ENCODE measurements at regions not wholly inside any gene's neighbourhood (a gene's known extent, or its start where the extent isn't known, plus 50 kb on each side); places are given as distances from the start of the nearest gene placed in this dataset.

- ATAC-seq: no peak
- TF ChIP-seq ISL1 (CRISPR knock-in tag; IDR thresholded peaks at IDR 0.05) (no peak), ARNTL (CRISPR knock-in tag; IDR thresholded peaks at IDR 0.05; ENCODE audit: borderline replicate concordance, low read depth) (no peak), ZNF565 (CRISPR knock-in tag; conservative IDR thresholded peaks at IDR 0.05; ENCODE audit: low read depth) (no peak), PPARA (CRISPR knock-in tag; IDR thresholded peaks at IDR 0.05; ENCODE audit: borderline replicate concordance) (no peak), TCF4 (CRISPR knock-in tag; IDR thresholded peaks at IDR 0.05; ENCODE audit: borderline replicate concordance) (no peak), ZFP30 (CRISPR knock-in tag; IDR thresholded peaks at IDR 0.05) (no peak), TSHZ2 (CRISPR knock-in tag; IDR thresholded peaks at IDR 0.05) (no peak), CSRNP3 (CRISPR knock-in tag; IDR thresholded peaks at IDR 0.05) (no peak)
Observed at GRCh38 chr7:109806548-109806947, 1236.9 kb downstream of the DNAJB9 start.

DNA sequence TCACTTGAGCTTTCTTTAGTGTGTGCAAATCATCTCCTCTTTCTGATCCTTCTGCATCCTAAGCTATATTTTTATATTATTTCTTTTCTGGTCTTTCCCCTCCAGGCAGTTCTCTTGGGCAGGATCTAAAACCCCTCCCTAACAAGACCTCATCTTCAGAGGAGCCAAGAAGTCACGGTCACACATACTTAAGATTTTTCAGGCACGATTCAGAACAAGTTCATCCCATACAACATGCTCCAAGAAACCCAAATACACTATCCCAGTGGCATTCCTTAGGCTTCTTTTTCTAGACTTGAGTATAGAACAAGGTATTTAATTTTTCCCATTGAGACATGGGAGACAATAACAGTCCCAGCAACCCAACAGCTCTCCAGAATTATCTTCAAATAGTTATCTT lies 1251.5 kb downstream of the DNAJB9 start:
- TF ChIP-seq ISL1 (CRISPR knock-in tag; IDR thresholded peaks at IDR 0.05) (no peak), TCF4 (CRISPR knock-in tag; IDR thresholded peaks at IDR 0.05; ENCODE audit: borderline replicate concordance) (no peak), OSR1 (CRISPR knock-in tag; IDR thresholded peaks at IDR 0.05) (no peak), SNAI2 (CRISPR knock-in tag; IDR thresholded peaks at IDR 0.05) (no peak), ZFP3 (CRISPR knock-in tag; IDR thresholded peaks at IDR 0.05) (no peak), ZNF8 (CRISPR knock-in tag; IDR thresholded peaks at IDR 0.05) (no peak), ZFP30 (CRISPR knock-in tag; IDR thresholded peaks at IDR 0.05) (no peak)
- TF ChIP-seq, protein P1, sequence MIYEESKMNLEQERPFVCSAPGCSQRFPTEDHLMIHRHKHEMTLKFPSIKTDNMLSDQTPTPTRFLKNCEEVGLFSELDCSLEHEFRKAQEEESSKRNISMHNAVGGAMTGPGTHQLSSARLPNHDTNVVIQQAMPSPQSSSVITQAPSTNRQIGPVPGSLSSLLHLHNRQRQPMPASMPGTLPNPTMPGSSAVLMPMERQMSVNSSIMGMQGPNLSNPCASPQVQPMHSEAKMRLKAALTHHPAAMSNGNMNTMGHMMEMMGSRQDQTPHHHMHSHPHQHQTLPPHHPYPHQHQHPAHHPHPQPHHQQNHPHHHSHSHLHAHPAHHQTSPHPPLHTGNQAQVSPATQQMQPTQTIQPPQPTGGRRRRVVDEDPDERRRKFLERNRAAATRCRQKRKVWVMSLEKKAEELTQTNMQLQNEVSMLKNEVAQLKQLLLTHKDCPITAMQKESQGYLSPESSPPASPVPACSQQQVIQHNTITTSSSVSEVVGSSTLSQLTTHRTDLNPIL (CRISPR knock-in tag; IDR thresholded peaks at IDR 0.05; ENCODE audit: low read depth): no peak
- no peak for ATAC-seq

- TF ChIP-seq ZNF70 (CRISPR knock-in tag; IDR thresholded peaks at IDR 0.05): no peak
- no peak for TF ChIP-seq BACH2 (CRISPR knock-in tag; IDR thresholded peaks at IDR 0.05; ENCODE audit: borderline replicate concordance)
- TF ChIP-seq ZNF8 (CRISPR knock-in tag; IDR thresholded peaks at IDR 0.05): no peak
- TF ChIP-seq CSRNP3 (CRISPR knock-in tag; IDR thresholded peaks at IDR 0.05): no peak
- no peak for ATAC-seq
Observed at GRCh38 chr7:109834851-109835250, 1256.1 kb upstream of the LRRN3 start.

DNA sequence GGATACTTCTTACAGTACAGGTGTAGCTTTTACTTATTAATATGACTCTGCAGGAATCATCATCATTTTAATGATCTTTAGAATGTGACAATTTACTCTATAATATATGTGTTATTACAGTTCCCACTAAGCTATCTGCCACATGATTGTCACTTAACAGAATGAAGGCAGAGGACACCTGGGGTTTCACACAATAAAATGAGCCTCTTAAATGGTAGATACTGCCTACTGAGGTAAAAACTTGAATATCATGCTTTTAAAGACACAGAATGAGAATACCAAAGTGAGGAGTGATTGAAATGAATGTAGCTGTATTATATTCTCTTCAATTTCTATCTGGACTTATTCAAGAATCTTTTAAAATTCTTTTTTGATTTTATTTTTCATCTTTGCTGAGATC lies 1255.3 kb upstream of the LRRN3 start:
- no peak for ATAC-seq
- TF ChIP-seq RARB (CRISPR knock-in tag; IDR thresholded peaks at IDR 0.05) (no peak), ARNTL (CRISPR knock-in tag; IDR thresholded peaks at IDR 0.05; ENCODE audit: borderline replicate concordance, low read depth) (no peak), CSDC2 (CRISPR knock-in tag; IDR thresholded peaks at IDR 0.05) (no peak), OSR1 (CRISPR knock-in tag; IDR thresholded peaks at IDR 0.05) (no peak), ZNF8 (CRISPR knock-in tag; IDR thresholded peaks at IDR 0.05) (no peak), BACH2 (CRISPR knock-in tag; IDR thresholded peaks at IDR 0.05; ENCODE audit: borderline replicate concordance) (no peak), ZNF565 (CRISPR knock-in tag; conservative IDR thresholded peaks at IDR 0.05; ENCODE audit: low read depth) (no peak), SNAI2 (CRISPR knock-in tag; IDR thresholded peaks at IDR 0.05) (no peak), ESRRG (CRISPR knock-in tag; IDR thresholded peaks at IDR 0.05) (no peak), ZNF70 (CRISPR knock-in tag; IDR thresholded peaks at IDR 0.05) (no peak)

DNA sequence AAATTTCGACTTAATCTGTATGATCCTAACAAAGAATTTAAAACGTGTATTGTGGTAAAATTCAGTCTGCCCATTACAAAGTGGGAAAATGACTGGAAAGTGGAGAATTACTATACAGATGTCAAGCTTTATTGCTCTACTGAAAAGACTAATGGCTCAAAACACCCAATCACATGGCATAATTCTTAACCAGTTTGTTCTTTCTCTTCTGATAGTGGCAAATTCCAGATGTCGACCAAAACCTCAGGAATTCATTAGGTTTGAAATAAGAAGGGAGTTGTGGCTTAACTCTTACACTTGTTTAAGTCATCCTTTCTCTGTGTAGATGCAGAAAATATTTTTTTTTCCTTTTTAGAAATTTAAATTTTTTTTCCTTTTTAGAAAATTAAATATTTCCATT lies 1254.9 kb upstream of the LRRN3 start:
- no peak for ATAC-seq
- TF ChIP-seq ZC3H10 (CRISPR knock-in tag; IDR thresholded peaks at IDR 0.05): no peak
- no peak for TF ChIP-seq TSHZ2 (CRISPR knock-in tag; IDR thresholded peaks at IDR 0.05)
- TF ChIP-seq ARNTL (CRISPR knock-in tag; IDR thresholded peaks at IDR 0.05; ENCODE audit: borderline replicate concordance, low read depth): no peak
- no peak for TF ChIP-seq ISL1 (CRISPR knock-in tag; IDR thresholded peaks at IDR 0.05)

Measured in SK-N-SH treated with all-trans-retinoic acid at 6 μM for 48 hours (cell line).